ENCODE measurements at regions not wholly inside any gene's neighbourhood (a gene's known extent, or its start where the extent isn't known, plus 50 kb on each side); places are given as distances from the start of the nearest gene placed in this dataset.

DNA sequence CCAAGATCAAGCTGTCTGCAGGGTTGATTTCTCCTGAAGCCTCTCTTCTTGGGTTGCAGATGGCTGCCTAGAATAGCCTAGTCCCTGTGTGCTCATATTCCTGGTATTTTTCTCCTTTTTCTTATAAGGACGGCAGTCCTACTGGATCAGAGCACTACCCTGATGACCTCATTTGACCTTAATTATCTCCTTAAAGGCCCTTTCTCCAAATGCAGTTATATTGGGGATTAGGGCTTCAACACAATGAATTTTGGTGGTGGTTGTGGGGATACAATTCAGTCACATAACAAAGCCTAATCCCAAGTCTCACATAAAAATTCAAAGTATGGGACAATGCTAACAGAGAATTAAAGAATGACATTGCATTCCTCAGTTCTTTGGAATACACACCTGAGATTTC lies 238.8 kb upstream of the SALL1 start:
- no peak for TF ChIP-seq POLR2A (IDR thresholded peaks at IDR 0.05; ENCODE audit: low read depth, low read length)
- TF ChIP-seq, protein P1, sequence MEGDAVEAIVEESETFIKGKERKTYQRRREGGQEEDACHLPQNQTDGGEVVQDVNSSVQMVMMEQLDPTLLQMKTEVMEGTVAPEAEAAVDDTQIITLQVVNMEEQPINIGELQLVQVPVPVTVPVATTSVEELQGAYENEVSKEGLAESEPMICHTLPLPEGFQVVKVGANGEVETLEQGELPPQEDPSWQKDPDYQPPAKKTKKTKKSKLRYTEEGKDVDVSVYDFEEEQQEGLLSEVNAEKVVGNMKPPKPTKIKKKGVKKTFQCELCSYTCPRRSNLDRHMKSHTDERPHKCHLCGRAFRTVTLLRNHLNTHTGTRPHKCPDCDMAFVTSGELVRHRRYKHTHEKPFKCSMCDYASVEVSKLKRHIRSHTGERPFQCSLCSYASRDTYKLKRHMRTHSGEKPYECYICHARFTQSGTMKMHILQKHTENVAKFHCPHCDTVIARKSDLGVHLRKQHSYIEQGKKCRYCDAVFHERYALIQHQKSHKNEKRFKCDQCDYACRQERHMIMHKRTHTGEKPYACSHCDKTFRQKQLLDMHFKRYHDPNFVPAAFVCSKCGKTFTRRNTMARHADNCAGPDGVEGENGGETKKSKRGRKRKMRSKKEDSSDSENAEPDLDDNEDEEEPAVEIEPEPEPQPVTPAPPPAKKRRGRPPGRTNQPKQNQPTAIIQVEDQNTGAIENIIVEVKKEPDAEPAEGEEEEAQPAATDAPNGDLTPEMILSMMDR (conservative IDR thresholded peaks at IDR 0.05; ENCODE audit: low read depth, low read length): no peak
- TF ChIP-seq MAZ (IDR thresholded peaks at IDR 0.05; ENCODE audit: borderline replicate concordance, low read depth, low read length): no peak
- no peak for TF ChIP-seq NFE2L2 (IDR thresholded peaks at IDR 0.05; ENCODE audit: low read depth, low read length)
- no peak for TF ChIP-seq RFX5 (IDR thresholded peaks at IDR 0.05; ENCODE audit: low read depth, low read length)
- no peak for TF ChIP-seq CEBPB (IDR thresholded peaks at IDR 0.05; ENCODE audit: low read depth, low read length)
- TF ChIP-seq, protein P2, sequence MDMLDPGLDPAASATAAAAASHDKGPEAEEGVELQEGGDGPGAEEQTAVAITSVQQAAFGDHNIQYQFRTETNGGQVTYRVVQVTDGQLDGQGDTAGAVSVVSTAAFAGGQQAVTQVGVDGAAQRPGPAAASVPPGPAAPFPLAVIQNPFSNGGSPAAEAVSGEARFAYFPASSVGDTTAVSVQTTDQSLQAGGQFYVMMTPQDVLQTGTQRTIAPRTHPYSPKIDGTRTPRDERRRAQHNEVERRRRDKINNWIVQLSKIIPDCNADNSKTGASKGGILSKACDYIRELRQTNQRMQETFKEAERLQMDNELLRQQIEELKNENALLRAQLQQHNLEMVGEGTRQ (IDR thresholded peaks at IDR 0.05; ENCODE audit: low read depth, low read length): no peak
- TF ChIP-seq MXI1 (IDR thresholded peaks at IDR 0.05; ENCODE audit: borderline replicate concordance, low read depth, low read length): no peak
- TF ChIP-seq RAD21 (IDR thresholded peaks at IDR 0.05; ENCODE audit: low read length): no peak
- TF ChIP-seq SMC3 (IDR thresholded peaks at IDR 0.05; ENCODE audit: low read depth, low read length): no peak

All from IMR-90 (cell line).